ENCODE measurements at regions not wholly inside any gene's neighbourhood (a gene's known extent, or its start where the extent isn't known, plus 50 kb on each side); places are given as distances from the start of the nearest gene placed in this dataset.

- DNase-seq, result no peak
Observed at GRCh38 chr2:52238782-52239181, 1206.8 kb upstream of the NRXN1 start.

- no peak for DNase-seq
Observed at GRCh38 chr2:52222128-52222527, 1190.2 kb upstream of the NRXN1 start.

DNA sequence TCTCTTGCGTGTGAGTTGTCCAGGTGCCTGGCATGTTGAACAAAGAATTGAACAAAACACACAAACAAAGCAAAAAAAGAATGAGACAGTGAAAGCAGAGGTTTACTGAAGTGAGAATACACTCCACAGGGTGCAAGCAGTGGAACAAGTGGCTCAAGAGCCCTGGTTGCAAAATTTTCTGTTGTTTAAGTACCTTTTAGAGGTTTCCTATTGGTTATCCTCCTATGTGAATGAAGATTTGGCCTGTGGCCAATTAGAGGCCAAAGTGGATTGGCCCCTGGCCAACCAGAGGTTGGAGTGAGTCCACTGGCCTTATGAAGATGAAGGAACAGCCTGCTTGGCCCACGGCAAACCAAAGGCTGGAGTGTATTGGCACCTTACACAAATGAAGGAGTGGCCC lies 1188.5 kb upstream of the NRXN1 start:
- no peak for DNase-seq

- no peak for DNase-seq
Observed at GRCh38 chr2:52210611-52211010, 1178.7 kb upstream of the NRXN1 start.

- no peak for DNase-seq
Observed at GRCh38 chr2:52210161-52210560, 1178.2 kb upstream of the NRXN1 start.

- DNase-seq, result no peak
Observed at GRCh38 chr2:52194342-52194741, 1162.4 kb upstream of the NRXN1 start.

DNA sequence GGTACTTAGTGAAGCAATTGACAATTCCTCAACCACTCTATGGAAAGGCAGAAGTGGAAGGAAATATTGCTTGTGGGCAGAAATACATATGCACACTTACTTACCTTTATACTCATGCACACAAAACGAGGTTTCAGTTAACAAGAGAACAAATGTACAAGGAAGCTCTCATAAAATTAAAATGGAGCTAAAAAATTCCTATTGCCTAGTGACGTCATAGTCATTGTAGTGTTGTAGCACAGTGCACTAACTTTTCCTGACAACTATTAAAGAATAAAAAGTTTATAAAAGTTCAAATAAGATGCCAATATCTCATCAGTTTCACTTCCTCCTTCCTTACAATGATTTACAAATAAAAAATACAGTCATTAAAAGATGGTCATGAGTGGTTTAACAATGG lies 1161.9 kb upstream of the NRXN1 start:
- DNase-seq, result no peak

GRCh38 chr2:52192656-52193055 lies 1160.7 kb upstream of the NRXN1 start:
- no peak for DNase-seq

DNA sequence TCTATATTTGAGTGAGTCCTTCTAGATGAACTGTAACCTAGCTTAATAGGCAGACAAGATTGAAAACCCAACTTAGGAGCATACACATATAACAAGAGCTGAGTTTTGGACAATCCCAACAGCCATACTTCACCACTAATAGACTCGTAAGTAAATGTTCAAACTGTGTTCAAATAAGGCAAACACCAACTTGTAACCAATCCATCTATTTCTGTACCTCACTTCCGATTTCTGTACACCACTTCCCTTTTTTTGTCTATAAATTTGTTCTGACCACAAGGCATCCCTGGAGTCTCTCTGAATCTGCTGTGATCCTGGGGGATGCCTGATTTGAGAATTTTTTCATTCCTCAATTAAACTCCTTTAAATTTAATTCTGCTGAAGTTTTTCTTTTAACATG lies 1149.1 kb upstream of the NRXN1 start:
- no peak for DNase-seq

DNA sequence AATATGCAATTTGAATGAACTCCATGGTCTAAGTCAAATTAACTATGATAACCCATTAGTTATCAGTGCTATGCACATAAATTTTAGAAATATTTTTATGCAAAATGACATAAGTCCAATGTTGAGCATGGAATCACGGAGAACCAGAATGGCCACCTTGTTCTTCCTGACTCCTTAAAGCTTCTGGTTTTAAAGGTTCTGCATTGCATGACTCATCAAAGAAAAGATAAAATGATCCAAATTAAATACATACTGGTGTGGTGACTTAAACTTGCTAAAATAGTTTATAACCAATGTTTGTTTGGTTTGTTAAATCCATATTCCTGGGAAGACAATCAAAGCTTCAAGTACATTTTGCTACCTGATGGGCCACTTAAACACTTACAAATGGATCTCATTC lies 1146.9 kb upstream of the NRXN1 start:
- DNase-seq, result no peak

DNA sequence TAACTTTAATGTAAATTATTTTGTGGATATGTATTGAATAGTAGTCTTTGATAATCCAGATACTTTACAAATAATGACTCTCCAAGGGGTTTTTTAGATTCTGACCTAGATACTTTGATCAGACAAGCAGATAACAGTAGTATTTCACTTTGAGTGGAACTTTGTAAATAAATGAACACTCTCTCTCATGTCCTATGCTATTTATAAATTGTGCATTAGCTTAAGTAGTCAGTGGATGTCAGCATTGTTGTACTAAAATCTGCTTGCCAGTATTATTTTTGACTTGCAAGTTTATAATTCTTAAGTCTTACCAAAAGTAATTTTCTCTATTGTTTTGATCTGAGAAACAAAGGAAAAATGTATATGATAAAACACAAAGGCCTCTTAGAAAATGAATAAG lies 1113.1 kb upstream of the NRXN1 start:
- no peak for DNase-seq

- no peak for DNase-seq
Observed at GRCh38 chr2:52144590-52144989, 1112.7 kb upstream of the NRXN1 start.

- no peak for DNase-seq
Observed at GRCh38 chr2:52141076-52141475, 1109.1 kb upstream of the NRXN1 start.

GRCh38 chr2:52139241-52139640 lies 1107.3 kb upstream of the NRXN1 start:
- no peak for DNase-seq

- no peak for DNase-seq
Observed at GRCh38 chr2:52135235-52135634, 1103.3 kb upstream of the NRXN1 start.

DNA sequence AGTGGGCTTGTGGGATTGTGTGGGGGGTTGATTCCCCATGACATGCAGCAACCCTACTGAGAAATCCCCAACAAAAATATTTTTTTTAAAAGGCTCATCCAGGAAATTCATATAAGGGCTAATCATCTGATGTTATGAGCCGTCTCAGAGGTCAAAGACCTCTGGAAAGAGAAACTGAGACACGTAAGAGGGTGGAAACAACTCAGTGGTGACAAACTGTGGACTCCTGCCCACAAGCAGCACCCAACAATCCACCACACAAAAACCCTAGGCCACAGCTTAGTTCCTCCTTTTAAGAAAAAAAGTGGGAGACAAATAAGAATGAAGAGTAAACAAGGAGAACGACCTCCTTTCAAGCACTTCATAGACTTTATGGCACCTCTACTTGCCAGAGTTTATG lies 1096.1 kb upstream of the NRXN1 start:
- no peak for DNase-seq

GRCh38 chr2:52127527-52127926 lies 1095.6 kb upstream of the NRXN1 start:
- no peak for DNase-seq

GRCh38 chr2:52117299-52117698 lies 1085.4 kb upstream of the NRXN1 start:
- no peak for DNase-seq

DNA sequence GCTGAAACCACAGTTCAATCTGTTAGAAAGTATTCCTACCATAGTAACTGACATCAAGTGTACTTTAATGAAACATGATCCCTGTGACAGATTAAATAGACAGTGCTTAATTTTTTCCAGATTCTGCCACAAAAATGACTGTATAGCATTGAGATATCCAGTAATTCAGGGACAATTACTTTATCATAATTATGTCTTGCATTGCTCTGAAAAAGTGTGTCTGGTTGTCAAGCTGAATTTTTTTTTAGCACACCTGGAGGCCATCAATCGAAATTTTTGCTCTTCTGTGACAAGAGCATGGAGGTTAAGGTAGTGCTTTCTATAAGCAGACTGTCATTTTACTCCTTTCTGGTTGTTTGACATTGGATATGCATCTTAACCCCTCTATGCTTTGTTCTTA lies 1083.8 kb upstream of the NRXN1 start:
- DNase-seq, result no peak

DNA sequence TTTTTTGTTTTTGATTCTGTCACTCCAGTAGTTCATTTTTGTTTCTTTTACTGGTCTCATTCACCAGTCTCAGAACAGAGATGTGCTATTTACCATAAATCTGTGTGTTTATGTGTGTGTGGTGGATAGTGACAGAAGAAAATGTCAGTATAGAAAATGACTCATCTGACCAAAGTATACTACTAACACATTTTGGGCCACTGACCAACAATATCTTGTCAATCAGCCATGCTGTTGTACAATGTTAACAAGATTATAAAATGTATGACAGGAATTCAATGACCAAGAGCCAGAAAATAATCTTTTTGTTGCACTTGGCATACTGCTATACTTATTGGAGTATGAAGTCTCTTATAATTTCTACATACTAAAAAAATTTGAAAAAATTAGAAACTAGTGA lies 1081.4 kb upstream of the NRXN1 start:
- DNase-seq, result no peak

DNA sequence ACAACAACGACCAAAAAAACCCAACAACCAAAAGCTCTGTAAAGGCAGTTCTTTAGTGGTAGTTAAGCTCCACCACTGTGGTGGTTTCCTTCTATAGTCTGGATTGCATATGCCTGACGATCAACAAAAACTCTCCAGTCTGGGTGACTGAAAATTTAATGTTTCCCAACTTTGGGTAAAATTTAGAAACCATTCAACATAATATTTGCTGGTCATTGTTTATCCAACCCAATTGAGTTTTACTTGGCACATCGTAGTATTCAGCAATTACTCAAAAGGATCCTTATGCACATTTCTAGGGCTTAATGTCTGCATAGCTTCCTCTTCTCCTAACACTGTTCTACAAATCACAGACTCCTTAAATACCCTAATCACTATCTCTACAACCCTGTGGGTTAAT lies 1080.2 kb upstream of the NRXN1 start:
- DNase-seq, result no peak

DNA sequence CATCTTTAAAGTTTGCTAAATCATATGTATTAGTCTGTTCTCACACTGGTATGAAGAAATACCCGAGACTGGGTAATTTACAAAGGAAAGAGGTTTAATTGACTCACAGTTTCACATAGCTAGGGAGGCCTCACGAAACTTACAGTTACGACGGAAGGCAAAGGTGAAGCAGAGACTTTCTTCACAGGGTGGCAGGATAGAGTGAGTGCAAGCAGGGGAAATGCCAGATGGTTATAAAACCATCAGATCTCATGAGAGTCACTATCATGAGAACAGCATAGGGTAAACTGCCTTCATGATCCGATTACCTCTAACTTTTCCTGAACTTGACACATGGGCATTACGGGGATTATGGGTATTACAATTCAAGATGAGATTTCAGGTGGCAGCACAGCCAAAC lies 1075.2 kb upstream of the NRXN1 start:
- DNase-seq, result no peak

DNA sequence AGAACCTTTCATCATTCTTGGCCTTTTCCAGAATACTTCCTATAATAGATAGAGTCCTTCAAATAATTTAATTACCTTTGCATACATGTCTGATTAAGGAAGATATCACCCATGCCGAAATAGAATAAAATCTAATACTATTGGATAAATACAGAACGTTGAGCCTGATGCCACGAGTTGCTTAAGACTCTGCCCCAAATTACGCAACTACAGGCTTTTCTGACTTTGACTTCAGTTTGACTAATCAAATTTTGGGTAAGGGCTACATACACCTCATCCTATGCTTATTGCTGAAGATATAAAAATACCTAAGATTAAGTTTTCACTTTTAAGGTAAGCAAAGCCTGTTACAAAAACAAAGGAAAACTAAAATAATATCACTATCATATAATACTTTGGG lies 1065.1 kb upstream of the NRXN1 start:
- DNase-seq, result no peak

GRCh38 chr2:52084759-52085158 lies 1052.8 kb upstream of the NRXN1 start:
- DNase-seq, result no peak

DNA sequence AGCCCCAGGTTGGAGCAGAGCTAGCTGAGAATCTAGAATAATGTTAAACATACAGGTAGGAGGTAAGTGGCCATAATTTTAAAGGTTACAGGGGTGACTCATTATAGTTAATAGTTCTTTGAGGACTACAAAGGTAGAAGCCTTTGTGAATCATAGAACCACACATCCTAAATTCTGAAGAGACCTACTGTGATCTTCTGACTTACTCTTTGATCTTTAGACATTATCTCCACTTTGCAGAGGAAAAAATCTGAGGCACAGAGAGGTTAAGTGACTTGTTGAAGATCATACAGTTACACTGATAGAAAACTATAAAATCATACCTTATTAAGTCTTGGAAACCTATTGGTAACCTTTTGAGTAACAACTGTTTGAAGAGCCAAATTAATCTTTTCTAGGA lies 1051.3 kb upstream of the NRXN1 start:
- DNase-seq, result no peak

GRCh38 chr2:52082646-52083045 lies 1050.7 kb upstream of the NRXN1 start:
- DNase-seq, result no peak
